HG03432 (cell line): ENCODE measurements at regions not wholly inside any gene's neighbourhood (a gene's known extent, or its start where the extent isn't known, plus 50 kb on each side); places are given as distances from the start of the nearest gene placed in this dataset.
A peak's percentile ranks its signal among the peaks of the same experiment; 100 is the strongest.

Experiments used
- ATAC-seq: cut with Tn5 transposase; IDR thresholded peaks from one replicate; pipeline ENCODE4 v1.9.1; 2021; ENCODE audit warnings: mild to moderate bottlenecking, moderate library complexity; ENCODE audit not compliant: unreplicated experiment

DNA sequence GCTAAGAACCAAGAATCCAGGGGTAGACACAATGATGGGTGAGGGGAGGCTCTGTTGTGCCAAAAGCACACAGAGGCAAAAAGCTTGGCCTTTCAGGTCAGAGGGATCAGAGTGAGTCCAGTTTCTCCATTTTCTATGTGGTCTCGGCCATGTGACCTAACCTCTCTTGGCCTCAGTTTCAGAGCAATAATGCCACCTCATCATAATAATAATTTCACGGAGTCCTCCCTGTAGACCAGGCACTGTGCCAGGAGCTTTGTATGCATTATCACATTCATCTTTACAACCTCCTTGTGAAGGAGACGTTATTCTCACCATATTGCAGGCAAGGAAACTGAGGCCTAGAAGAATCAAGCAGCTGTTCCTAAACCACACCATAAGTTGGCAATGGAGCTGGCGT, 120.2 kb downstream of the WT1 start:
- no peak for ATAC-seq

DNA sequence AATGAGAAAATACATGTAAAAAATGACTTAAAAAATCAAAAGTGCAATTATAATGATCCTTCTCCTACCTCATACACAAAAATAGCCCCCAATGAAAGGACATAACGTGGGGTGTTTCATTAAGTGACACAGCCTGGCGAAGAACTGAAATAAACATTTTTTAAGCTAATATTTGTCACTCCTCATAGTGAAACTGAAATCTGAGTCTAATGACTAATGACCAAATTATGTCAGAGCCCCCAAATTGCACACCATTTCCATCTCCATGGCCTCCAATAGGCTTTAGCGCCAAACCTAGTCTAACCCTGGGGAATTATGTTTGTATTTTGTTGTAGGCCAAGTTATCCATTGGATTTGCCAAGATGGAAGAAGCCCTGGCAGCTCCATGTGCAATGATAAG, 119.1 kb downstream of the WT1 start:
- ATAC-seq, result peak; percentile 52

DNA sequence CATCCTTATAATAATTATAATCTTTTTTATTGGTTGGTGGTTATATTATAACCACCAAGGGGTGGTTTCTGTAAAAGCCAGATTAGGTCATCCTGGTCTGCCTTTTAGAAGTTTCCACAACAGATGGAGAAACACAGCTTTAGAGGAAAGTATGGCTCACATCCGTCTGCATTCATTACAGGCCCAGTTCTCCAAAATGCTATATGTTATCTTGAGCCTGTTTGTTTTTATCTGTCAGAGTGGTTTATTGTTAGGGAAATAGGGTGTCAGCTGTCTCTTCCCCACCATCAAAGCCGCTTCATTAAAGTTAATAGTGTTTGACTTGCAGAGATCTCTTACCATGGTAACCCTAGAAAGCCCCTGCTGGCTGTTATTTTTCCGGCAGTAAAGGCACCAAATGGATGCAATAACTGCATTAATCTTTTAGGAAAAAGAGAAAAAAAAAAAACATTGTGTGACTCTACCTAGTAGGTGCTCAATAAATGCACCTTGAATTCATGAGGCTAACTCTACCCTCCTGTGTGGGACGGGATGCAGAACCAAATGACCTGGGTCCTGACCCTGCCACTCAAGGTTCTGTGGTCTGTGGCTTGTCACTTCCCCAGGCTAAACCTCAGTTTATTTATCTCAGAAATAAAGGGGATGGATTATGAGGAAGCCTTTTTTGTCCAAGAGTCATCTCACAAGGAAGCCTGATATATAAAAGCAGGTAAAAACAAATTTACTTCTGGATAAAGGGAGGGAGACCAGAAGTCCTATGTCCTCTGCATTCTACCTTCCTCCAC, 118.3 kb downstream of the WT1 start:
- no peak for ATAC-seq

DNA sequence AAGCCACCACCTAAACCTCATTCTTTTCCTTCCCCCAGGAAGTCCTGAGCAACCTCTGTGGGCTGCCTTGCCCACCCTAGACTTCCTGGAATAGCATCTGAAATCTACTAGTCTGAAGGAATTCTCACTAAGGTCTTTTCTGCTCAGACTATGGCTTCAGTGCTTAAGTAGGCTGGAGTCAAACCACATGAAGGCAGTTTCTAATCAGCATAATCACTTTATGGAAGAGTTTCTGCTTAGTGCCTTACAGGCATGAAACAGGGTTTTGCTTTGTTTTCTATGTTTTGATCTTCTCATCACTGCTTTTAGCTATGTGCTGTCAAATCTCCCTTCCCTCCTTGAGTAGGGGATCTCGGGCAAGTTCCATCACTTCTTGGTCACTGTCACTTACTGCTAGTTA, 117.7 kb downstream of the WT1 start:
- ATAC-seq, result no peak

DNA sequence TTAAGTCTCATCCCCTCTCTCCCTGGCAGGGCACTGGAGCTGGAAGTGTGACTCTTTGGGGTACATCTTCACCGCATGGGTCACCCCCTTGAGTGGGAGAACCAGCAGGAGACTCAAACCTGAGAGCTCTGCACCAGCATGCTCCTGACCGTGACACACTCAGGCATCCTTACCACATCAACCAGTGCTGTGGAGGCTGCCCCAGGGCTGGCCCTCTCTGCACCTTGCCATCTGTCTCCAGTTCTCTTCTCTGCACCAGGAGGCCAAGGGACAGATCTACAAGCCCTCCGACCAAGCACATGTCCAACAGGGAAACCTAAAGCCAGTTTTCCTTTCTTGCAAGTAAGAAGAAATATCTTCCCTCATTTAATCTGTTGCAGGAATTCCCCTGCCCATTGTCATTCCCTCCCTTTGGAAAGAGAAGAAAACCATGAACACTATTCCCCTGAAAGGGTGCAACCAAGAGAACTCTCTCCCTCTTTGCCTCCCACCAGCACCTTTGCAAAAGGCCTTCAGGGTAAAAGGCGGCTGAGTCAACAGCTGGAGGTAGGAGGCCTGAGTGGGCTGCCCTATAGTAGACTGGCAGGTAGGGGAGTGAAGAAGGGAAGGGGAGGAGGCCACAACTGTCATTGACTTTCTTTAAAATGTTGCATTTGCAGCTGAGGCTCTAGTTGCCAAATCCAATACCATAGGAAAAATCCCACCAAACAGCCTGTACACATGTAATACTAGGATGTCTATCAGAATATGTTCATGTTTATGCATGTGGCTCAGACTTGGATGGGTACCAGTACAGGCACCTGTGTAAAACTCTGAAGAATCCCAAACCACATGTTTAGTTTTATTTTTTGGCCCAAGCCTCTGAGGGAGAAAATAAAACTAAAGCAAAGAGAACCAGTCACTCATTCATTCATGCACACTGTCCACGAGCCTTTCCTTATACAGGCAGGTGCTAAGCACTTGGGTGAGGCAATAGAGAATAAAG, 117.0 kb downstream of the WT1 start:
- ATAC-seq, result no peak

DNA sequence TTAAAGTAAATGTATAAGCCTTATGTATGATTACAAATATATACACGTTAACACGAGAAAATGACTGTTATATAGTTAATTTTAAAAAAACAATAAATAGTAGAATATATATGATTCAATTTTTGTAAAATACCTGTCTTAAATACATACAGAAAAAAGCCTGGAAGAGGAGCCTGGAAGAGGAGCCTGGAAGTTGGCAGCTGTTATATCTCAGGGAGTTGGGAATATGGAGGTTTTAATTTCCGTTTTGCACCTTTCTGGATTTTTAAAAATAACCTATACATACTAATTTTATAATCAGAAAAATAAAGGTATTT, 111.6 kb downstream of the WT1 start:
- no peak for ATAC-seq

DNA sequence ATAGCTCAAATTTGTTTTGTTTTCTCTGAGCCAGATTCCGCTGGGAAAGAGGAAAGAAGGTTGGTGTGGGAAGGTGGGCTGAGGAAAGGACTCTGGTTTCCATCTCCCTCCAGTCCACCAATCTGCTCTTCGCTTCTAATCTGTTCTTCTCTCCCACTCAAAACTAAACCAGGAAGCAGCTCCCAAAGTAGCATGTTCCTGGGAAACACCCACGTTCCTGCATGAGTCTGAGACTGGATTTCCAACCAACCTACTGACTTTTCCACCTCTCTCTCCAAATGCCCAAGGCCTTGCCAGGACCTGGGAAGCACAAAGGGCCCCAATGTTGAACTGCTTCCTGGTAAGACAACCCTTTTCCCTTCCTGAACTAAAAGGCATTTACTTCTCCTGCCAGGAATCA, 110.2 kb downstream of the WT1 start:
- ATAC-seq, result no peak

DNA sequence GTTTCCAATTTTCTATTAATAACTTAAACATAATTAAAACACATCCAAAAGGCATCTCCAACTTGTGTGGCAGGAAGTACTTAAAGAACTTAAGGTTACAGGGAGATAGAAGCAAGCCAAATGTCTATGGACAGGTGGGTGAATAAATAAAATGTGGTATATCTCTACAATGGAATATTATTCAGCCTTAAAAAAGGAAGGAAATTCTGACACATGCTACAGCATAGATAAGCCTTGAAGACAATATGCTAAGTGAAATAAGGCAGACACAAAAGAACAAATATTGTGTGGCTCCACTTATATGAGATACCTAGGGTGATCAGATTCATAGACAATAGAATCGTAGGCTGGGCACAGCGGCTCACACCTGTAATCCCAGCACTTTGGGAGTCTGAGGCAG, 109.6 kb downstream of the WT1 start:
- no peak for ATAC-seq

DNA sequence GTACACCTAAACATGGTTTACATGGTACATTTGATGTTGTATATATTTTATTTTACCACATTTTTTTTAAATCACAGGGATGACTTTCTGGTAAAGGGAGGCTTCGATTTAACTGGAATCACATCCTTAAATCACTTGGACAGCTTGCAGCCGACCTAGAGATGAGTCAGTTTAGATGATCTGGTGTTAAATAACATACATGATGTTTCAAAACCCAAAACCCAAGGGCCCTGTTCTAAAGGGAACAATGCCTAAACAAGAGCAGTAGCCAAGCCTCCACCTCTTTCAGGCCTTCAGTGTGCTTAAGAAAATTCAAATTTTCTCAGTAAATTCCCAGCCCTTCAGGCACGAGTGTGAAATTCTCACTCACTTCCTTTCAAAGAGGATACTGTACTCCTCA, 108.8 kb downstream of the WT1 start:
- no peak for ATAC-seq

DNA sequence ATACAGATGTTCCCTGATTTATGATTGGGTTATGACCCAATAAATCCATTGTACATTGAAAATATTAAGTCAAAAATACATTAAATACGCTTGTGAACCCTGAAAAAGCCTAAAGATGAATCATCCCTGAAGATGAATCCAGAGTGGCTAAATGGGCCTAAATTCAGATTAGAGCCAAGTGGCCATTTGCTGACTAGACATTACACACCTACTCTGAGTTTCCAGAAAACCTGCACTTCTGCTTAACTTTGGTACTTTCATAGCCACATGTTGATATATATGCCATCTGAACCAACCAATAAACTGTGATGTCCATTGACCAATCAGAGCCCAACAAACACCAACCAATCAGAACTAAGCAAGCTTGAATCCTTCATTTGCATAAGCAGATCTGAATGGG, 106.9 kb downstream of the WT1 start:
- ATAC-seq, result no peak

DNA sequence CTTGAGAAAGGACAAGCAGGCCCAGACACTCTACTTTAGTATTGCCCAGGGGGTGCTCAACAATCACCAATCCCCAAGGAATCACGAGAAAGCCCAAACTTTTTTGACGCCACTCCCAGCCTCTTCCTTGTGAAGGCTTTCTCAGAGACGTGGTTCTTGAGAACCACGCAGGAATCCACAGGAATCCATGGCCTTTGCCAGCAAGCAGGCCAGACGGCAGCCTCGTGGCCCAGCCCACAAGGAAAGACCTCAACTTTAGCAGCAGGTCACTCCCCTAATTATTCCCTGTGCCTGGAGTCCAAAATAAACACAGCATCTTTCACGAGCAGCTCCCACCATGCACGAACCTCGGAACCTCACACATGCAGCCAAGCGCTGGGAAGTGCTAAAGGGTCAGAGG, 104.2 kb downstream of the WT1 start:
- no peak for ATAC-seq

DNA sequence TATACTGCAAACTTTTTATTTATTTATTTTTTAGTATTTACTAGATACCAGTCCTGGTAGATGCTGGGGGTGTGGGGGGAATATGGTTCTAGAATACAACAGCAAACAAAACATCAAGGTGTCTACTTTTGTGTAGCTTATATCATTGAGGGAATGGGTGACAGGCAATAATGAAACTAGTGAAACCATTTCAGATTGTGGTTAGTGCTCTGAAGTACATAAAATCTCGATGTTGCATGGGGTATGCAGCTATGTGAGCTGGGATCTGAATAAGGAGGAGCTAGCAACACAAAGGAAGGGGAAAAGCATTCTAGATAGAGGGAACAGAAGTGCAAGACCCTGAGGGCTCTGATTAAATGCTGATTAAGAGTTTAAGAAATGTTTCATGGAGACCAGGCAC, 103.5 kb downstream of the WT1 start:
- ATAC-seq, result no peak

DNA sequence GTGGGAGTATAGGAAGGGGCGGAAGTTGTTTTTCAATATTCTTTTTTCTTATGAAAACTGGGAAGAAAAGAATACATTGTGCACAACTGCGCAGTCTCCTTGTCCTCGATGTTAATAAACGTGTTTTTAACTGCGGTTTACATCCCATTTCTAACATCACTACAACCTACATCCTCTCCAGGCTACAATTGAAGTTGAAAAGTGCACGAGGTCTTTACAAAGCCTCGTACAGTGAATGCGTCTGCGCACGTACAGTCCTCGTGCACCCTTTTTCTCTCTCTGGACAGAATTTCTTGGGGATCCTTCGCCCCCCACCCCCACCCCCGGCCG, 102.4 kb downstream of the WT1 start:
- no peak for ATAC-seq

DNA sequence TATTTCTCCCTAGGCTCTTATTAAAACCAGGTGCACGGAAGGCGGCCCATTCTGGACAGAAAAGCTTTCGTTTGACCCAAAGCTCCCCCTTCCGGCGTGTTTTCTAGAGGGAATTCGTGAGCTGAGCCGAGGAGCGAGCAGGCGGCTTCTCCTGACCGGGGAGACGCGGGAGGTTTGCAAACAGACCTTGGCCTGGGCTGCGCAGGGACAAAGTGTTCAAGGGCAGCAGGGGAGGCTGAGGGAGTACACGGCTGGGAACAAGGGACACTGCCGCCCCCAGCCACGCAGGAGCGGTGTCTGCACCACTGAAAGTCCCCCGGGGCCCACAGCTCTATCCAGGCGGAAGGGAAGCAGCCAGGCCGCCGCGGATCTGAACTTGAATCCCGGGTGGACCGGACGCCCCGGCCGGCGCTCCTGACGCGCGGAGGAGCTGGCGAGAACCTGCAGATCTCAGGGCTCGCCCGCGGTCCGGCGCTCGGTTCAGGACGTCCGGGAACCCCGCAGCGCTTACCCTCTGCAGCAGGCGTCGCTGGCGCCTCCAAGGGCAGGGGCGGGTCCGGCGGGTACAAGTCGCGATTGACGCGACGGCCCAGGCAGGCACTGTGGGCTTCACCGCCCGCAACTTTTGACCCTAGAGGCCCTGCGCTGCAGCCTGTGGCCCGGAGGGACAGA, 101.9 kb downstream of the WT1 start:
- ATAC-seq, result peak; percentile 60

DNA sequence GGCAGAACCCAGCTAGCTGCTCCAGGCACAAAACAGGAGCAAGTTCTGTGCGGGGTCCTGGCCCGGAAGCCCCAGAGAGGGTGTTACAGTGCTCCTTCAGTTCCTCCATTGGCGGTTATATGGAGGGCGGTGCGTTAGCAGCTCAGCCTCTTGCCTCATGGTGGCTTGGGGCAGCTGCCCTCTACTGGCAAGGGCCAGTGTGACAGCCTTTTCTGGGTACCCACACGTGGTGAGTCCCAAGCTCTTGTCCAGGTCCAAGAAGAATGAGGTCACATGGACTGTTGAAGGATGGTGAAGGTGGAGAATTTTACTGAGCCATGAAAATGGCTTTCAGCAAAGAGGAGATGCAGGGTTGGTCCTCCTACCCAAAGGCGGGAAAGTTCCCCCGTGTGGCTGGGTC, 100.5 kb downstream of the WT1 start:
- ATAC-seq, result no peak
